ENCODE measurements at regions not wholly inside any gene's neighbourhood (a gene's known extent, or its start where the extent isn't known, plus 50 kb on each side); places are given as distances from the start of the nearest gene placed in this dataset.

- Mint-ChIP-seq H3K4me3 (no peak overlapping the region), H3K27ac (no peak overlapping the region), H3K27me3 (ENCODE audit: low read depth in 2 of 2) (peaks cover 9 to 24% of the 10 kb centered on the region in 2 donors), H3K4me1 (no peaks in the 10 kb centered on the region), H3K9me3 (peaks cover 3 to 4% of the 10 kb centered on the region in 2 donors), H3K36me3 (no peaks in the 10 kb centered on the region)
- Histone ChIP-seq H3K4me1 (ENCODE audit: control insufficient read depth, insufficient read depth, low read length) (no peaks in the 10 kb centered on the region), H3K36me3 (ENCODE audit: control insufficient read depth, insufficient read depth, low read length) (no peaks in the 10 kb centered on the region), H3K4me3 (ENCODE audit: low read length) (no peak overlapping the region), H3K27me3 (ENCODE audit: control insufficient read depth, insufficient read depth, low read length) (no peaks in the 10 kb centered on the region), H3K27ac (ENCODE audit: low read length) (no peak overlapping the region), H3K9me3 (ENCODE audit: control insufficient read depth, insufficient read depth, low read length) (no peaks in the 10 kb centered on the region)
- intact Hi-C loops (cut with micrococcal nuclease): no loop called here
- WGBS (ENCODE audit: insufficient coverage): 90% methylated on average over 2 of the region's 2 CpGs
- TF ChIP-seq CTCF (IDR thresholded peaks at IDR 0.05): no peak
- no peak for ATAC-seq
- no peak for DNase-seq
Measured at GRCh38 chr7:45415265-45415664, 158.9 kb upstream of the ADCY1 start.

- H3K27me3 ChIP-seq (ENCODE audit: control insufficient read depth, insufficient read depth, low read length): no peaks in the 10 kb centered on the region
- TF ChIP-seq CTCF (IDR thresholded peaks at IDR 0.05): no peak
- H3K9me3 ChIP-seq (ENCODE audit: control insufficient read depth, insufficient read depth, low read length): no peaks in the 10 kb centered on the region
- H3K27ac ChIP-seq (ENCODE audit: low read length): no peak overlapping the region
- H3K4me3 ChIP-seq (ENCODE audit: low read length): no peak overlapping the region
- H3K4me3 Mint-ChIP-seq: no peak overlapping the region
- intact Hi-C loops (cut with micrococcal nuclease): no loop called here
- ATAC-seq (no peak), DNase-seq (no peak)
- no peaks in the 10 kb centered on the region for H3K9me3 Mint-ChIP-seq
- no peaks in the 10 kb centered on the region for H3K4me1 ChIP-seq (ENCODE audit: control insufficient read depth, insufficient read depth, low read length)
- no peaks in the 10 kb centered on the region for H3K36me3 ChIP-seq (ENCODE audit: control insufficient read depth, insufficient read depth, low read length)
- H3K27ac Mint-ChIP-seq: no peak overlapping the region
- peaks cover 12 to 38% of the 10 kb centered on the region in 2 donors for H3K27me3 Mint-ChIP-seq (ENCODE audit: low read depth in 2 of 2)
- no peaks in the 10 kb centered on the region for H3K36me3 Mint-ChIP-seq
- WGBS (ENCODE audit: insufficient coverage): 80% methylated on average over 1 of the region's 1 CpG
- no peaks in the 10 kb centered on the region for H3K4me1 Mint-ChIP-seq
Measured at GRCh38 chr7:45416846-45417245, 157.3 kb upstream of the ADCY1 start.

- Mint-ChIP-seq H3K27me3 (ENCODE audit: low read depth in 2 of 2) (peaks cover 14 to 43% of the 10 kb centered on the region in 2 donors), H3K4me3 (no peak overlapping the region), H3K4me1 (no peaks in the 10 kb centered on the region), H3K9me3 (no peaks in the 10 kb centered on the region), H3K36me3 (no peaks in the 10 kb centered on the region), H3K27ac (no peak overlapping the region)
- no peaks in the 10 kb centered on the region for H3K9me3 ChIP-seq (ENCODE audit: control insufficient read depth, insufficient read depth, low read length)
- H3K4me1 ChIP-seq (ENCODE audit: control insufficient read depth, insufficient read depth, low read length): no peaks in the 10 kb centered on the region
- TF ChIP-seq CTCF (IDR thresholded peaks at IDR 0.05): no peak
- DNase-seq (no peak), ATAC-seq (no peak)
- 100% methylated on average over 1 of the region's 2 CpGs for WGBS (ENCODE audit: insufficient coverage)
- H3K27me3 ChIP-seq (ENCODE audit: control insufficient read depth, insufficient read depth, low read length): no peaks in the 10 kb centered on the region
- no peak overlapping the region for H3K4me3 ChIP-seq (ENCODE audit: low read length)
- H3K36me3 ChIP-seq (ENCODE audit: control insufficient read depth, insufficient read depth, low read length): no peaks in the 10 kb centered on the region
- intact Hi-C loops (cut with micrococcal nuclease): no loop called here
- H3K27ac ChIP-seq (ENCODE audit: low read length): no peak overlapping the region
Measured at GRCh38 chr7:45417268-45417667, 156.9 kb upstream of the ADCY1 start.

- 100% methylated on average over 3 of the region's 3 CpGs for WGBS (ENCODE audit: insufficient coverage)
- H3K27ac Mint-ChIP-seq: no peak overlapping the region
- Histone ChIP-seq H3K36me3 (ENCODE audit: control insufficient read depth, insufficient read depth, low read length) (no peaks in the 10 kb centered on the region), H3K4me1 (ENCODE audit: control insufficient read depth, insufficient read depth, low read length) (no peaks in the 10 kb centered on the region), H3K4me3 (ENCODE audit: low read length) (no peak overlapping the region), H3K27me3 (ENCODE audit: control insufficient read depth, insufficient read depth, low read length) (no peaks in the 10 kb centered on the region), H3K27ac (ENCODE audit: low read length) (no peak overlapping the region), H3K9me3 (ENCODE audit: control insufficient read depth, insufficient read depth, low read length) (no peaks in the 10 kb centered on the region)
- no peaks in the 10 kb centered on the region for H3K9me3 Mint-ChIP-seq
- no peaks in the 10 kb centered on the region for H3K36me3 Mint-ChIP-seq
- DNase-seq: no peak
- peaks cover 17 to 47% of the 10 kb centered on the region in 2 donors for H3K27me3 Mint-ChIP-seq (ENCODE audit: low read depth in 2 of 2)
- H3K4me1 Mint-ChIP-seq: no peaks in the 10 kb centered on the region
- intact Hi-C loops (cut with micrococcal nuclease): no loop called here
- ATAC-seq: no peak
- TF ChIP-seq CTCF (IDR thresholded peaks at IDR 0.05): no peak
- H3K4me3 Mint-ChIP-seq: no peak overlapping the region
Measured at GRCh38 chr7:45417735-45418134, 156.4 kb upstream of the ADCY1 start.

Measured in natural killer cell (primary cell).